ENCODE measurements at regions not wholly inside any gene's neighbourhood (a gene's known extent, or its start where the extent isn't known, plus 50 kb on each side); places are given as distances from the start of the nearest gene placed in this dataset.

GRCh38 chr10:44199267-44199666, 185.6 kb downstream of the CXCL12 start:
- Histone ChIP-seq H4K20me1 (ENCODE audit: insufficient read depth) (no peaks in the 10 kb centered on the region), H3K36me3 (replicated peaks in 1 of 2; ENCODE audit: control insufficient read depth in 1 of 2, insufficient read depth in 2 of 2, low read length in 1 of 2) (no peaks in the 10 kb centered on the region), H3K4me1 (ENCODE audit: control insufficient read depth in 1 of 2, insufficient read depth in 2 of 2, low read depth in 1 of 2, low read length in 1 of 2) (peaks cover 0 to 13% of the 10 kb centered on the region in 2 experiments; a peak in 1 of 4 replicates), H3K4me3 (ENCODE audit: low read depth in 2 of 2, low read length in 1 of 2) (no peak overlapping the region), H3K79me2 (ENCODE audit: insufficient read depth) (no peaks in the 10 kb centered on the region), H3K4me2 (no peak overlapping the region), H2AFZ (ENCODE audit: low read depth) (no peak overlapping the region), H3K27me3 (ENCODE audit: insufficient read depth) (no peaks in the 10 kb centered on the region), H3K9me3 (no peaks in the 10 kb centered on the region), H3K9ac (no peak overlapping the region), H3F3A (replicated peaks; ENCODE audit: insufficient read depth) (peaks cover 5% of the 10 kb centered on the region), H3K9me2 (no peaks in the 10 kb centered on the region), H3K27ac (ENCODE audit: low read depth in 2 of 2, low read length in 1 of 2) (no peak overlapping the region)
- CTCF ChIA-PET = interaction anchor here (0.6 to 0.9 kb wide), 2 partner anchors 10 to 509 kb away, joined by 3 read pairs; no protein-coding TSS in a partner anchor
- DNase-seq = no peak
- TF ChIP-seq SIN3A (IDR thresholded peaks at IDR 0.05; ENCODE audit: borderline replicate concordance, low read depth, low read length) = no peak
- POLR2A ChIA-PET = no interaction called here
- 23% methylated on average over 3 of the region's 3 CpGs for WGBS (ENCODE audit: low lambda C conversion rate)

- Histone ChIP-seq H3K4me3 (ENCODE audit: low read depth in 2 of 2, low read length in 1 of 2) (no peak overlapping the region), H2AFZ (ENCODE audit: low read depth) (no peak overlapping the region), H3K9me3 (no peaks in the 10 kb centered on the region), H3K9ac (no peak overlapping the region), H3K79me2 (ENCODE audit: insufficient read depth) (no peaks in the 10 kb centered on the region), H3K36me3 (replicated peaks in 1 of 2; ENCODE audit: control insufficient read depth in 1 of 2, insufficient read depth in 2 of 2, low read length in 1 of 2) (no peaks in the 10 kb centered on the region), H3K4me2 (no peak overlapping the region), H3K27me3 (ENCODE audit: insufficient read depth) (no peaks in the 10 kb centered on the region), H3F3A (replicated peaks; ENCODE audit: insufficient read depth) (peaks cover 5% of the 10 kb centered on the region), H3K27ac (ENCODE audit: low read depth in 2 of 2, low read length in 1 of 2) (no peak overlapping the region), H4K20me1 (ENCODE audit: insufficient read depth) (no peaks in the 10 kb centered on the region), H3K4me1 (ENCODE audit: control insufficient read depth in 1 of 2, insufficient read depth in 2 of 2, low read depth in 1 of 2, low read length in 1 of 2) (peaks cover 0 to 13% of the 10 kb centered on the region in 2 experiments; a peak in 1 of 4 replicates), H3K9me2 (no peaks in the 10 kb centered on the region)
- DNase-seq = no peak
- ChIA-PET CTCF (interaction anchor here (0.6 kb wide), 1 partner anchor 509 kb away, joined by 3 read pairs; no protein-coding TSS in a partner anchor), POLR2A (no interaction called here)
- WGBS (ENCODE audit: low lambda C conversion rate) = 38% methylated on average over 3 of the region's 4 CpGs
- TF ChIP-seq FOXJ3 (CRISPR knock-in tag; IDR thresholded peaks at IDR 0.05) (no peak), NRF1 (IDR thresholded peaks at IDR 0.05; ENCODE audit: low read depth, low read length) (no peak)
Observed at GRCh38 chr10:44198780-44199097, 186.2 kb downstream of the CXCL12 start.

GRCh38 chr10:44198096-44198779, 186.7 kb downstream of the CXCL12 start:
- Histone ChIP-seq H3K36me3 (replicated peaks in 1 of 2; ENCODE audit: control insufficient read depth in 1 of 2, insufficient read depth in 2 of 2, low read length in 1 of 2) (no peaks in the 10 kb centered on the region), H3K27ac (ENCODE audit: low read depth in 2 of 2, low read length in 1 of 2) (no peak overlapping the region), H3K4me2 (no peak overlapping the region), H3K9ac (no peak overlapping the region), H4K20me1 (ENCODE audit: insufficient read depth) (no peaks in the 10 kb centered on the region), H3K4me1 (ENCODE audit: control insufficient read depth in 1 of 2, insufficient read depth in 2 of 2, low read depth in 1 of 2, low read length in 1 of 2) (peaks cover 0 to 13% of the 10 kb centered on the region in 2 experiments; a peak in 1 of 4 replicates), H3K9me2 (no peaks in the 10 kb centered on the region), H3K27me3 (ENCODE audit: insufficient read depth) (no peaks in the 10 kb centered on the region), H3K9me3 (no peaks in the 10 kb centered on the region), H3F3A (replicated peaks; ENCODE audit: insufficient read depth) (peaks cover 5% of the 10 kb centered on the region), H3K4me3 (ENCODE audit: low read depth in 2 of 2, low read length in 1 of 2) (no peak overlapping the region), H2AFZ (ENCODE audit: low read depth) (no peak overlapping the region), H3K79me2 (ENCODE audit: insufficient read depth) (no peaks in the 10 kb centered on the region)
- 42% methylated on average over 4 of the region's 4 CpGs for WGBS (ENCODE audit: low lambda C conversion rate)
- ChIA-PET CTCF (interaction anchor here (0.6 kb wide), 1 partner anchor 508 kb away, joined by 3 read pairs; no protein-coding TSS in a partner anchor), POLR2A (no interaction called here)
- no peak for DNase-seq
- TF ChIP-seq YY1 (IDR thresholded peaks at IDR 0.05; ENCODE audit: low read depth) = no peak
- TF ChIP-seq MEF2A (IDR thresholded peaks at IDR 0.05; ENCODE audit: borderline replicate concordance, low read depth) = no peak
- TF ChIP-seq GABPA (IDR thresholded peaks at IDR 0.05; ENCODE audit: low read depth) = no peak
- TF ChIP-seq SMC3 (IDR thresholded peaks at IDR 0.05; ENCODE audit: low read depth, low read length) = no peak
- TF ChIP-seq SIN3A (IDR thresholded peaks at IDR 0.05; ENCODE audit: borderline replicate concordance, low read depth, low read length) = no peak
- TF ChIP-seq MAX (IDR thresholded peaks at IDR 0.05; ENCODE audit: low read depth) = no peak
- no peak for TF ChIP-seq RXRA (IDR thresholded peaks at IDR 0.05; ENCODE audit: borderline replicate concordance, low read depth)
- no peak for TF ChIP-seq NRF1 (IDR thresholded peaks at IDR 0.05; ENCODE audit: low read depth, low read length)
- TF ChIP-seq USF2 (IDR thresholded peaks at IDR 0.05; ENCODE audit: borderline replicate concordance, low read depth, low read length) = no peak
- TF ChIP-seq RFX5 (IDR thresholded peaks at IDR 0.05; ENCODE audit: low read length) = no peak
- TF ChIP-seq CTCF (IDR thresholded peaks at IDR 0.05) = no peak
- TF ChIP-seq TAF1 (IDR thresholded peaks at IDR 0.05; ENCODE audit: borderline replicate concordance, low read depth, low read length) = no peak
- TF ChIP-seq PBX3 (IDR thresholded peaks at IDR 0.05) = no peak
